ENCODE measurements at regions not wholly inside any gene's neighbourhood (a gene's known extent, or its start where the extent isn't known, plus 50 kb on each side); places are given as distances from the start of the nearest gene placed in this dataset.

- TF ChIP-seq CTCF (IDR thresholded peaks at IDR 0.05; ENCODE audit: low read depth, low read length) (no peak), EZH2phosphoT487 (IDR thresholded peaks at IDR 0.05; ENCODE audit: low read depth) (no peak)
Observed at GRCh38 chr1:57951390-57951789, 527.5 kb upstream of the DAB1 start.
